NB4 (cell line): ENCODE measurements at regions not wholly inside any gene's neighbourhood (a gene's known extent, or its start where the extent isn't known, plus 50 kb on each side); places are given as distances from the start of the nearest gene placed in this dataset.

Source experiments
- DNase-seq: peaks from one replicate; pipeline ENCODE4 v3.0.0; 2010; ENCODE audit warnings: low read depth
- H3K4me3 ChIP-seq: one replicate; pipeline ENCODE4 v1.5.1; 2011; ENCODE audit warnings: mild to moderate bottlenecking, low read depth, low read length, moderate library complexity
- MAX ChIP-seq: IDR thresholded peaks from 2 replicates; pipeline ENCODE4 v1.6.1; 2011; ENCODE audit warnings: low read depth, low read length
- MYC ChIP-seq: IDR thresholded peaks from 2 replicates; pipeline ENCODE4 v1.6.1; 2011; ENCODE audit warnings: low read depth, low read length
- POLR2A ChIP-seq: IDR thresholded peaks from 2 replicates; pipeline ENCODE4 v1.6.1; 2011; ENCODE audit warnings: mild to moderate bottlenecking; ENCODE audit not compliant: insufficient read length; ENCODE audit errors: extremely low read depth
- TF ChIP-seq, protein P1 (sequence below): IDR thresholded peaks from one replicate; pipeline ENCODE4 v1.5.1; 2012; ENCODE audit warnings: low read depth, low read length

DNA sequence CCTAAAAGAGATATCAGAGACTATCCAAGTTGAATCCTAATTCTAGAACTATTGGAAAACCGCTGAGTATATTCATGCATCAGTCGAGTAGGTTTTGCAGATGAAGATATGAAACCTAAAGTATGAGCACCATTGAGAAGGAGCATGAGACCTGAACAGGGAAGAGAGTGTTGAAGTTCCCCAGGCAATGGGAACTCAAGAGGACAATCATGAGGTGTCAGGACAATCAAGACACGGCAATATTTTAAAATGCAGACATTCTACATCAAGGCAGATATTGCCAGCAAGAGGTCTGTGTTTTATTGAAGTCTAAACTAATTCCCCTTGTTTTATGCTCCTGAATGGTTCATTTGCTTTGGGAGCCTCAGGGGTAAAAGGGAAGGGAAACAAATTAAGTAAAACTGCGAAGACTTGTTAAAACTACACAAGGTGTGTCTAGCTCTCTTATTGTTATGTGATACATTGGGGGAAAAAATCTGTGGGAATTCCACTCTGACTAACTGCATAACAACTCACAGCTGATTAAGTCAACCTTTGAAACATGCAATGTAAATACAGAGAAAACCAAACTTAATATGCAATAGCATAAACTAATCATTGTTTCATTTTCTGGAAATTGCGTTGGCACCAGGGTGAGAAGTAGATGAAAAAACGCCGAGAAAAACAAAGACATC is 347.9 kb upstream of the ADGRL2 start:
- no peak overlapping the region for H3K4me3 ChIP-seq
- DNase-seq, result no peak
- TF ChIP-seq MAX, result no peak
- TF ChIP-seq MYC, result no peak

DNA sequence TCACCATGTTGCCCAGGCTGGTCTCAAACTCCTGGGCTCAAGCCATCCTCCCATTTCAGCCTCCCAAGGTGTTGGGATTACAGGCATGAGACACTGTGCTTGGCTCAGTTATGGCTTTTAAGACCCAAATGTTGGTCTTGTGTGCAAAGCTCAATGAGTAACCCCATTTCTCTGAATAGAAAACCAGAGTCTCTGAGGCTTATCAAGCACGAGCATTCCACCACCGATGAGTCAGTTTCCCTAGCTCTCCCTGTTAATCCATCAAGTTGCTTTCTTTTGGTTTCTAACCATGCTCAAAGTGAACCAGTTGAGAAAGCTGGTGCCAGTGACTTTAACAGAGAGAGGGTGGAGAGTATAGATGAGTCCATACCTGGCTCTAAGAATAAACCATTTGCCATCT is 350.9 kb upstream of the ADGRL2 start:
- no peak for DNase-seq
- no peak overlapping the region for H3K4me3 ChIP-seq
- TF ChIP-seq, protein P1, sequence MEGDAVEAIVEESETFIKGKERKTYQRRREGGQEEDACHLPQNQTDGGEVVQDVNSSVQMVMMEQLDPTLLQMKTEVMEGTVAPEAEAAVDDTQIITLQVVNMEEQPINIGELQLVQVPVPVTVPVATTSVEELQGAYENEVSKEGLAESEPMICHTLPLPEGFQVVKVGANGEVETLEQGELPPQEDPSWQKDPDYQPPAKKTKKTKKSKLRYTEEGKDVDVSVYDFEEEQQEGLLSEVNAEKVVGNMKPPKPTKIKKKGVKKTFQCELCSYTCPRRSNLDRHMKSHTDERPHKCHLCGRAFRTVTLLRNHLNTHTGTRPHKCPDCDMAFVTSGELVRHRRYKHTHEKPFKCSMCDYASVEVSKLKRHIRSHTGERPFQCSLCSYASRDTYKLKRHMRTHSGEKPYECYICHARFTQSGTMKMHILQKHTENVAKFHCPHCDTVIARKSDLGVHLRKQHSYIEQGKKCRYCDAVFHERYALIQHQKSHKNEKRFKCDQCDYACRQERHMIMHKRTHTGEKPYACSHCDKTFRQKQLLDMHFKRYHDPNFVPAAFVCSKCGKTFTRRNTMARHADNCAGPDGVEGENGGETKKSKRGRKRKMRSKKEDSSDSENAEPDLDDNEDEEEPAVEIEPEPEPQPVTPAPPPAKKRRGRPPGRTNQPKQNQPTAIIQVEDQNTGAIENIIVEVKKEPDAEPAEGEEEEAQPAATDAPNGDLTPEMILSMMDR, result no peak
- TF ChIP-seq POLR2A (no peak), MYC (no peak), MAX (no peak)

DNA sequence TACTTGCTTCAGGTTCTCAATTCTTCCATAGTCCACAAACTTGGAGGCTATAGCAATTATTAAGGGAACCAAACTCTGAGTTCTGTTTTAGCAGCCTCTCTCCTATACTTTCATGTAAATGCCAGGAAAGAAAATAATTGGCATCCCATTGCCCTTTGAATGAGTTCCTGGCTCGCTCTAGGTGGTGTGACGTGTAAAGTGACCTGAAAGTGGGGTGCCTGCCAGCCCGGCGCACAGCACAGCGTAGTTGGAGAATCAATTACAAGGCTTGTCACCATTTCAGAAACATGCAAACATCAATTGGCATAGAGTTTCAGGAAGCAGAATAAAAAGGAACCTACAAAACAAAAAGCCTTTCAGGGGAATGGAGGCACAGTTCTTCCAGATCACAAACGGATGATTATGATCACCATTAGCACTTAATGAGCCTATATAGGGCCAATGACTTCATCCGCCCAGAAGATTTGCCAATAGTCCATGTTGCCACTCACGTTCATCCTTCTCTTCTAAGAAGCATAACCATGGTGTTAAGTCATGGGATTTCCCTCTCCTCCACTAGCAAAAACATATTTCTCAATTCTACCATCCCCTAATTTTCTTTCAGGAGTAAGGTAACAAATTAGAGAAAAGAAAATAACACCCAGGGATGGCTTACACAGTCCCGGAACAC is 354.6 kb upstream of the ADGRL2 start:
- DNase-seq, result no peak
- no peak overlapping the region for H3K4me3 ChIP-seq
- TF ChIP-seq MAX (no peak), MYC (no peak), POLR2A (no peak)
- TF ChIP-seq, protein P1, result no peak

DNA sequence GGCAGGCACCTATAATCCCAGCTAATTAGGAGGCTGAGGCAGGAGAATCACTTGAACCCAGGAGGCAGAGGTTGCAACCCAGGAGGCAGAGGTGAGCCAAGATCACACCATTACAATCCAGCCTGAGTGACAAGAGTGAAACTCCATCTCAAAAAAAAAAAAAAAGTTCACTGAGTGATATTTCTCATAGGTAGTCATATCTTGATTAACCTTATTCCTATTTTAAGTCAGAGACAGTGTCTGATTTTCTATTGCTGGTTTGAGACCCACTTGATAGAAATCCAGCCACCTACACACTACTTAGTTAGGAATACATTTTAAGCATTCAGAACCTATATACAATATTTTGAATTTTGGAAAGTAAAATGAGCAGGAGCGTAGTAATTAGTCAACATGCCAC is 357.4 kb upstream of the ADGRL2 start:
- no peak for DNase-seq
- H3K4me3 ChIP-seq, result no peak overlapping the region
- TF ChIP-seq POLR2A, result no peak

GRCh38 chr1:81439046-81439823 is 361.5 kb upstream of the ADGRL2 start:
- no peak for DNase-seq
- TF ChIP-seq, protein P1, result no peak
- TF ChIP-seq MYC, result no peak
- no peak for TF ChIP-seq POLR2A
- no peak for TF ChIP-seq MAX
- no peak overlapping the region for H3K4me3 ChIP-seq

DNA sequence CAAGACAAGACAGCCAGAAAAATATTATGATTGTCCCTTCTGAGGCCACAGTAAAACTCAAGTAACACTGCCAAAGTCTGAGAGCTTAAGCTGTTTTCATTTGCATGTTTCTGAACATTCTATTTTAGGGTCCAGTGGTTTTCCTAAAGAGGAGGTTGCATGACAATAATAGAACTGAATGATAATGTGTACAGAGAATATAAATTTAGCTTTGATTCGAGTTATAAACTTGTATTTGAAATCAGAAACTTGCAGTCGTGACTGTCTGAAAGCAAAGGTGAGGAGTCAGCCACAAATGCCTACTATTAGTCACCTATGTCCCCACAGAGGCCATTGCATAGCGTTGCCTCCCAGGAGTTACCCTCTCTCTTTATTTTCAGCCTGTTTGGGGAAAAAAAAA is 363.1 kb upstream of the ADGRL2 start:
- no peak for DNase-seq
- no peak overlapping the region for H3K4me3 ChIP-seq
- no peak for TF ChIP-seq POLR2A
- TF ChIP-seq, protein P1, result no peak
- TF ChIP-seq MYC, result no peak
- no peak for TF ChIP-seq MAX

GRCh38 chr1:81437213-81437612 is 363.5 kb upstream of the ADGRL2 start:
- no peak for DNase-seq
- TF ChIP-seq POLR2A (no peak), MYC (no peak), MAX (no peak)
- TF ChIP-seq, protein P1, result no peak
- H3K4me3 ChIP-seq, result no peak overlapping the region
